ENCODE measurements at regions not wholly inside any gene's neighbourhood (a gene's known extent, or its start where the extent isn't known, plus 50 kb on each side); places are given as distances from the start of the nearest gene placed in this dataset.
"Not testable (repeated sequence)": the region's sequence is repeated elsewhere in the genome, so short reads cannot be mapped to it uniquely, and the experiment has no call there.

DNA sequence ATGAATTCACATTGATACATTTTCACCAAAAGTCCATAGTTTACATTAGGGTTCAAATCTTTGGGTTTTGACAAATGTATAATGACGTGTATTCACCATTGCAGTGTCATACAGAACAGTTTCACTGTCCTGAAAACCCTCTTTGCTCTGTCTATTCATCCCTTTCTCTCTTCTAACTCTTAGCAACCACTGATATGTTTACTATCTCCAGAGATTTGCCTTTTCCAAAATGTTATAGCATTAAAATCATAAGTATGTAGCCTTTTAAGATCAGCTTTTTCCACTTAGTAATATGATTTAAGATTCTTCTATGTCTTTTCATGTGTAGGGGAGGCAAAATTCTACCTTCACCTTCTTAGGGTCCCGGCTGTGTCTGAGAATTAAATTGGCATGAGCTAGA lies 203.8 kb downstream of the TPRG1 start:
- no peak for DNase-seq (ENCODE audit: low spot score)

DNA sequence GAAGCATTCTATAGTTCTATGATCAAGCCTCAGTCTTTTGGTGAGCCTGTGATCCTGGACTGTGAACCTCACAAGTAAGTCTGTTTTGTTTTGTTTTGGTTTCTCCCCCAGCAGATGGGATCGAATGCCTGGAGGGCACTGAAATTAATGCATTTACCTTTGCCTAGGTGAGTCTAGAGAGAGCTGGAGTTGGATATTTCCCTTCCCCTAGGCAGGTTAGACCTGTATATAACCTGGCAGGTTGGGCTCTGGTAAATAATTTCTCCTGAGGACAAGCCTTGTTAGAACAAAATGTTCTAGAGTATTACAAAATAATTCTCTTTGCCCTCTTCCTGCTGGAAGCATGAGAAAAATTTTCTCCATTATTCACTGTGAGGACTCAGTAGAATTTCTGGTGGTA lies 211.9 kb downstream of the TPRG1 start:
- no peak for DNase-seq (ENCODE audit: low spot score)

DNA sequence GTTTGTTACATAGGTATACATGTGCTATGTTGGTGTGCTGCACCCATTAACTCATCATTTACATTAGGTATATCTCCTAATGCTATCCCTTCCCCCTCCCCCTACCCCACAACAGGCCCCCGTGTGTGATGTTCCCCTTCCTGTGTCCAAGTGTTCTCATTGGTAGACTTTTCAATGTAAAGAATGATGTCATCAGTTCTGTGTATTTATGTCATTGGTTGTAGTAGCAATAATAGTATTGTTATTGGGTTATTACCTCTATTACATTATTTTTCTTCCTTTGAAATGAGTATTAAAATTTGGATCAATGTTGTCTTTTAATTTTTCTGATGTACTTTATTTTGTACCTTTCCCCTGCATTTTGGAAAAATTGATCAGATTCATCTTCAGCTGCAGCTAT lies 214.1 kb downstream of the TPRG1 start:
- DNase-seq (ENCODE audit: low spot score) = not testable (repeated sequence)

DNA sequence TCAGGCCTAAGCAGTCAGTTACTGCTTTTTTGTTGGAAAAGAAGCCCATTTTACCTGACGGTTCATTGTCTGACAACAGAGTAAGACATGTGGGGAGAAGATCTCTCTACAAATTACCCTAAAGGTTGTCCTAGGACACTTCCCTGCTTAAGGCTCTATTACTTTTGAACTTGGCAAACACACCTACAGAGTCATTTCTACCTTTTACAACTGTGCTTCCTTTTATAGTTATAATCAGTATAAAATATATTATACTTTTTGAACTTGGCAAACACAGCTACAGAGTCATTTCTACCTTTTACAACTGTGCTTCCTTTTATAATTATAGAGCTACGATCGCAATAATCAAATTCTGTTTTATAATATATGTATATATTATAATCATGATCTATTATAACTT lies 215.0 kb downstream of the TPRG1 start:
- no peak for DNase-seq (ENCODE audit: low spot score)

DNA sequence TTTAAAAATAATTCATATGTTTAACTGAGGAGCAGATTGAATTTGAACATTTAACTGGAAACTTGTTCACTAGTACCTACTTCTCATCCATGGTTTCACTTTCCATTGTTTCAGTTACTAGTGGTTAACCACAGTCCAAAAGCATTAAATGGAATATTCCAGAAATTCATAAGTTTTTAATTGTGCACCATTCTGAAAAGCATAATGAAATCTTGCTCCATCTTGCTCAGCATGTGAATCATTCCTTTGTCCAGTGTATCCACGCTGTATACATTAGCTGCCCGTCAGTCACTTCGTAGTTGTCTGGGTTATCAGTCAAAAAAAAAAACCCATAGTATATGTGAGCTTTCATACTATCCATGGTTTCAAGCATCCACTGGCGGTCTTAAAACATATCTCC lies 217.6 kb downstream of the TPRG1 start:
- no peak for DNase-seq (ENCODE audit: low spot score)

DNA sequence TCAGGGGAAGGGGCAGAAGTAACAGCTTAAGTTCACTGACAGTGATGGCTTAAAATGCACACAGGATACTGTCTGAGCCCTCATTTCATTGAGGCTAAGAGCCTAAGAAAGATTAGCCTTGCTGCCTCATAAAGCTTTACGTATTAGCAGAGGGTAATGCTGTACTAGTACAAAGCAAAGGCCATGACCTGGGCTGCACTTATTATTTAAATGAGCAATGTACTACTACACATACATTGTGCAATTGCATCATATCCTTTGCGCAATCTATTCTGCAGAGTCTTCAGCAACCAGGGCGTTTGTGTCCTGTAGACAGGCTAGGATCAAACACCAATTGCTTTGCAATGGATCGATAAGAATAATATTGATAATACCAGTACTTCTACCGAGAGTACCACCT lies 221.8 kb downstream of the TPRG1 start:
- no peak for DNase-seq (ENCODE audit: low spot score)

DNA sequence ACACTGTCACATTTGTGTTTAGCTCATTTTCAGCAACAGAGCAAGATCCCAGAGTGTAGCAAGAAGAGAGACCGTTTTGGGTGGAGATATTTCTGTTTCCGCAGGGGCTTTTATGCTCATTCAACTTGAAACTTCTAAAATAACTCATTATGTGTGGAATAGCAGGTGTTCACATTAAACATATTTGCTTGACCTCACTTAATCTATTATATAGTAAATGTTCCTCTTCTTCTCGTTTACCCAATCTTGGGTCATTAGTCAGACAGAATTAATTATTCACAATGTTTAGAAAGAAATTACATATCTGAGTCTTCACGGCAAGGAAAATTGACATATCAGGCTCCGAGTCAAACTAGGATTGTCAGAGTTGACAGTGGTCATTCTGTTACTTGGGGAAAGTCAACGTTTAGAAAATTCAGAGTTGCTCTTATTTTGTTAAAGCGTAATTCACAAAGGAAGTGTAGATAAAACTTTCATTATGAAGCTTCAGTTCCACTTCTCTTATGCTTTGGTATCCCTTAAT lies 222.9 kb downstream of the TPRG1 start:
- peak; percentile 26 for DNase-seq (ENCODE audit: low spot score)

DNA sequence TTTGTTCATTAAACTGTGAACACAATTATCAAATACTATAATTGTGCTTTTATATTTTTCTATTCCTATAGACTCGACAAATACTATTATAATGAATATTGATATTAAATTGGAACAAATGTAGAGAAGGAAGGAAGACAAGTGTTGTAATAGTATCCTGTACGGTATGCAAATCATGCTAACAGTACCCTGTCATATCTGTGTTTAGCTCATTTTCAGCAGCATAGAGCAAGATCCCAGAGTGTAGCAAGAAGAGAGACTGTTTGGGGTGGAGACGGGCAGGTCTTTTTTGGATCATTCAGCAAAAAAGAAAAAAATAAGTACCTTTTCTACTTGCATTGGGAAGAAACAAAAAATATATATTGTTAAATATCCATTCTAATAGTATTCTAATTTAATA lies 224.1 kb downstream of the TPRG1 start:
- no peak for DNase-seq (ENCODE audit: low spot score)

DNA sequence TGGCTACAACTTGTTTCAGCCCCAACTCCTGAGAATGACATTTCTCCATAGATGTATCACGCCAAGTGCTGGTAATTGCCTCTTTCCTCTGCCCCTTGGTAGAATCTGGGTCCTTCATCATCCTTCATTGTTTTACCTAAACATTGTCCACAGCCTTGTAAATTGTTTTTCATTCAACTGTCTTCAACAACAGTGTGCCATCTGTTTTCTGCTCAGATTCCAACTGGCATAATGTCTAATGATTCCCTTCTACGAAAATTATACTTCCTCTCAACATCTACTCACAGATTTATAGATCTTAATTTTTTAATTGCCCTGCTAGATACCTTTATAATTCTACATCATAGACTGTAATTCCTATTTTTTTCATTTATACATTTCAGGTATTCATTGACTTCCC lies 226.9 kb downstream of the TPRG1 start:
- no peak for DNase-seq (ENCODE audit: low spot score)

DNA sequence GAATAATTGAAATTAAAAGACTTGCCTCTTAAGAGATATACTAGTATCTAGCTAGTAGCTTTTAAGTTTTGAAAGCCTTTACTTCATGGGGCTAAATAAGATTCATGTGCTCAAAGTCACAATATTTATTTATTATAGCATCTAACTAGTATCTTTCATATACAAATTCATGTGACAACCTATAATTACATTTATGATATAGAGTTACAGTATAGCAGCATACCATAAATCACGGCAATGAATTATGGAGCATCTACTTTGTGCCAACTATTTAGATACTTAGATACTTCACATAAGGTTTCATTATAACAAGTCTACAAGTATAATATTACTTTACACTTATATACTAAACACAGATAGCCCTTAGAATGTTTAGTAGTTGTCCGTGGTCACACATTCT lies 229.4 kb downstream of the TPRG1 start:
- no peak for DNase-seq (ENCODE audit: low spot score)

DNA sequence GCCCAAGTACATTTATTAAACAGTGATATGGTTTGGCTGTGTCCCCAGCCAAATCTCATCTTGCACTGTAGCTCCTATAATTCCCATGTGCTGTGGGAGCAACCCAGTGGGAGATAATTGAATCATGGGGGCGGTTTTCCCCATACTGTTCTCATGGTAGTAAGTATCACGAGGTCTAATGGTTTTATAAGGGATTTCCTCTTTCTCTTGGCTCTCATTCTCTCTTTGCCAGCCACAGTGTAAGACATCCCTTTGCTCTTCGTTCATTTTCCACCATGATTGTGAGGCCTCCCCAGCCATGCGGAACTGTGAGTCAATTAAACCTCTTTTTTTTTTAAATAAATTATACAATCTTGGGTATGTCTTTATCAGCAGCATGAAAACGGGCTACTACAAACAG lies 228.0 kb upstream of the TP63 start:
- no peak for DNase-seq (ENCODE audit: low spot score)

DNA sequence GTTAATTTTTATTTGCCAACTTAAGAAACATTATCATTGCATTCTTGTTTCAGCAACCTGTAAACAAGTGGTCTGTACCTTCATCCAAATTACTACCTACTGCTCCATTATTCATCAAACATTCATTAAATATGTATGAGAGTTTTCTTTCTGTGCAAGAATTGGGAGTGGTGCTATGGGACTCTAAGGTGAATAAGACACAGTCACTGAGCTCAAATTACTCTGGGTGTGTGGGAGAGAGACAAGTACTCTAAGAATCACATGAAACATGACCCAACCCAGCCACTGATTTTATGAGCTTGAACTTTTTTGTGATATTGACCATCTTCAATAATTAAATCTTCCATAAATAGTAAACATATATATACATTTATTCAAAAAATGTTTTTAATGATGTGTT lies 227.2 kb upstream of the TP63 start:
- no peak for DNase-seq (ENCODE audit: low spot score)

DNA sequence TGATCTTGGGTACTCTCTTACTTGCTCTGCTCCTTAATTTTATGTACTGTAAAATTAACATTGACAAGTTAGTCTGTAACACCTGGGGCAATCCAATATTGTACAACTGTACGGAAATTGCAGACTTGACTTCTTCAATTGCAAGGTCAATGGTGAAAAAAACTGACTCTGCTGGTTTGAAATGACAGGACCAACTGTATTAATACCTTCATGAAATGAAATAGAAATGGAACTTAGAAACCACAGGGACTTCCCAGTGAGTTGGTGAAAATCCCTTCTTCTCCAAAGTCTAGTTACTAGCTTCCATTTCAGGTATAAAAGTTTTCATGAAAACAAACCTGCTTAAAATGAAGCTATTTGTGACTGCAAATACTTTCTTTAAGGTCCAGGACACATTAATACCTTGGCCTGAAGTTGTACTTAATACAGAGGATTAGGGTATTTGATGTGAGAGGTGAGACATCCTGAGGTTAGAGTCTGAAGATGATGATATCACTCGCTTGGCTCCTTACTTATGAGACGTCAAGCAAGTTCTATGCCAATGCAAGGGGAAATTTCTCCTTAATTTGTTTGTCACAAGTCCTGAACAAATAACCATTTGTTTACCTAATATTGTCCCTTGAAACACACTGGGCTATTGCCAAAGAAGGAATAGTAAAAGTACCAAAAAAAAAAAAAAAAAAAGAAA lies 226.2 kb upstream of the TP63 start:
- DNase-seq (ENCODE audit: low spot score) = no peak

DNA sequence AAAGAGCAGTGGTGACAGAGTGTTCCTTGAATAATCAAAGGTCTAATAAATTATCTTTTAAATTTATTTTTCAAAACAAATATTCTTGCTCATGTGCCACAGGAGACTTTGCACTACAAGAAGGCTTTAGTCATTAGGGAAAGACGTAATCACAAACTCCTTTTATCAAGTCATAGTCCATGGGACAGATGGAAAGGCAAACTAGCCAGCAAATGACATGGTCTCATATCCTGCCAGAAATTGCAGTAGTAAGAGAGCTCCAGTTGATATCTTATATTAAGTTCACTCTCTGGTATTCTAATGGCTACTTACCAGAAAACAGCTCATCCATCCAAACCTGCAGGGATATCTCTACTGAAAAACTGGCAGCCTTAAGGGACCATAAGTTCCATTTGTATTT lies 225.0 kb upstream of the TP63 start:
- no peak for DNase-seq (ENCODE audit: low spot score)

DNA sequence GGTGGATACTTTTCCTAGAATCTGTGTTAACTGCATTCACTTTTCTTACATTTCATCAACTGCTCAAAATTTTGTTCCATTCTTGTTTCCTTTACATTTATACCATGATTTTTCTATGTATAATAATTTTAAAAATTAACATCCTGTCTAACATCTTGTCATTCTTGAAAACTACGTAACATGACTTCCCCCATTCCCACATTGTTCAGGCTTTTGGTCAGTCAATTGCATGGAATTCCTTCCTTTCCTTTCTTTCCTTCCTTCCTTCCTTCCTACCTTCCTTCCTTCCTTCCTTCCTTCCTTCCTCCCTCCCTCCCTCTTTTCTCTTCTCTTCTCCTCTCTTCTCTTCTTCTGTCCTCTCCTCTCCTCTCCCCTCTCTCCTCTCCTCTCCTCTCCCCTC lies 220.7 kb upstream of the TP63 start:
- DNase-seq (ENCODE audit: low spot score) = no peak

DNA sequence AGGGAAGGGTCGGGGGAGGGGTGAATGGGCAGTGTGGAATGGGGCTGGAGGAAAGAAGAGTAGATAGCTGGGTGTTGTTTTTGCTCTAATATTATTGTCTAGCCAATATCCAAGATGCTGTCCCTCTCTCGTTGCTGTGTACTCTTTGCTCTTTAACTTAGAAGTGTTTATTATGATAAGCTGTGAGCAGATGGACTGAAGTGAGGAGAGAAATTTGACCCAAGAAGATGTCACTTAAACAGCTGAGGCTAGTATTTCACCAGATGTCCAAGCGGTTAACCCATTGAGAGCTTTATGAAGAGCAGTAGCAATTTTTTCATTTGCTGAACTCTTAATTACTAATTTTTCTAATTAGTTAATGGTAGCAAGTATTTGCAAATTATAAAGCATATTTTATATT lies 212.2 kb upstream of the TP63 start:
- DNase-seq (ENCODE audit: low spot score) = no peak

DNA sequence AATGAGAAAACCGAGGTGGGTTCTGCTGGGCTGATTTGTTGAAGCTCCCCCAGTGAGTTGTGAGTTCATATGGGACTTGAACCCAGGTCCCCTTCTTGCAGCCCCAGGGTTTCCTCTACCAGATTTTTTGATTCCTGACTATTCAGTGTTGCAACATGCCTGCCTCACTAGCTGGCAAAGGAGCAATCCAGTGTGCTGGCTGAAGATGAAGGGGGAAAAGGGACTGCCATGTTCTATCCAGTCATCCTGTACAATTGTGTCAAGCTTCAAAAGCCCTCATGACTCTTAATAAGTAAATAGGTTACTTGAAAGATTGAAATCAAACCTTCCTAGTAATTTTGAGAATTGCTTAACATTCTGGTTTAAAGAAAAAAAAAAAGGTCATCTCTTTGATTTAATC lies 211.5 kb upstream of the TP63 start:
- DNase-seq (ENCODE audit: low spot score) = no peak

DNA sequence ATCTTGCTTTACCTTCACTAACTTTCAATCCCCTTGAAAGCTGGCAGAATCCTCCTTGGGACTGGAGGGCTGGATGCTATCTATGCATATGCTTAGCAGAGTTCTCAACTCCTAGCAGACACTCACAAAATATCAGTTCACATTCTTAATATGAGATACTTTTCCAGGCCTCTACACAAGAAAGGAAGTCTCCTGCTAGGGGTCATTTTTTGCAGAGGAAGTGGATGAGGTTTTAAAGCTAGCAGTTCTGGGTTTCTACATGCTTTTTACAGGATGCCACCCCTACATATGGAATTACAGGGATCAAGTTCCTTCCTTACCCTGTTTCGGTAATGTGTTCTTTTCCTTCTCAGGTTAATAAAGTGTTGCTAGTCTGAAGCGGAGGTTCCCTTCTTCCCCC lies 206.3 kb upstream of the TP63 start:
- DNase-seq (ENCODE audit: low spot score) = no peak

DNA sequence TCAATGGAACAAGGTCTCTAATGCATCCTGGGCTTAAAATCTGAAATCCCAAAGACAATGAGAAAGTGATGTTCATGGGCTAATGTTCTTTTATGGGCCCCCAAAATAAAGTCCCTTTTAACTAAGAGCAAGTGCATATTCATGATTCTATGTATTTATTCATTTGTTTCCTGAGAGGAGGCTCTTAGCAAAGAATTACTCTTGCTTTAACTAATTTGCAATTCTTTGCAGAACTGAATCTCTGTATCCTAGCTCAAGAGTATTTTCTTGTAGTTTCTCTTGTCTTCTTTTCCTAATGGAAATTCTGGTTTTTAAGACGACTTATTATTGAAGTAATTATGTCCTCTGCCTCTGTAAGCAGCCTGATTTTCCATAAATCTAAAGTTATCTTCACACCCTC lies 202.2 kb upstream of the TP63 start:
- DNase-seq (ENCODE audit: low spot score) = no peak

DNA sequence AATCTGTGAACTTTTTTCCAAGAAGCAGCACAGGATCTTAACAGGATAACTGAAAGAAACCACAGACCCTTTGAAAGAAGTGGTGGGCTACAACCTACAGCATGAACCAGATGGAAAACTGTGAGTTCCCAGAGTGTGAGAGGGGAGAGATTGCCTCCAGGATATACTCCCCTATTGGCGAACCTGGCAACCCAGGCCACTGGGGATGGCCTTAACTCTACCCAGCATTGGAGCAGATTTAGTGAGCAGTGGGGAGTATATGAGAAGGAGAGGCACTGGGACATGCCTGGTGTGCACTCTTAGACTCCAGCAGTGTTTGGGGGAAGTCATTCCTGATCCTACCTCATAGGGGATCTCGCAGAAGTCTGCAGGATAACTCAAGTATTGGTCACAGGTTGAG lies 201.0 kb upstream of the TP63 start:
- DNase-seq (ENCODE audit: low spot score) = no peak

DNA sequence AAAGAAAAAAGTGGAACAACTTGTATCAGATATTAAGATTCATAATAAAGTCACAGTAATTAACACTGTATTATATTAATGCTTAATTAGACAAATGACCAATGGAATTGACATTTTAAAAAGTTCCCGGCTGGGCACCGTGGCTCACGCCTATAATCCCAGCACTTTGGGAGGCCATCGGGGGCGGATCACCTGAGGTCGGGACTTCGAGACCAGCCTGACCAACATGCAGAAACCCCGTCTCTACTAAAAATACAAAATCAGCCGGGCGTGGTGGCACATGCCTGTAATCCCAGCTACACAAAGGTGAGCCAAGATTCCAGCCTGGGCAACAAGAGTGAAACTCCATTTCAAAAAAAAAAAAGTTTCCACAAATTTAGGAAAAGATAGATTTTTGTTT lies 188.9 kb upstream of the TP63 start:
- not testable (repeated sequence) for DNase-seq (ENCODE audit: low spot score)

DNA sequence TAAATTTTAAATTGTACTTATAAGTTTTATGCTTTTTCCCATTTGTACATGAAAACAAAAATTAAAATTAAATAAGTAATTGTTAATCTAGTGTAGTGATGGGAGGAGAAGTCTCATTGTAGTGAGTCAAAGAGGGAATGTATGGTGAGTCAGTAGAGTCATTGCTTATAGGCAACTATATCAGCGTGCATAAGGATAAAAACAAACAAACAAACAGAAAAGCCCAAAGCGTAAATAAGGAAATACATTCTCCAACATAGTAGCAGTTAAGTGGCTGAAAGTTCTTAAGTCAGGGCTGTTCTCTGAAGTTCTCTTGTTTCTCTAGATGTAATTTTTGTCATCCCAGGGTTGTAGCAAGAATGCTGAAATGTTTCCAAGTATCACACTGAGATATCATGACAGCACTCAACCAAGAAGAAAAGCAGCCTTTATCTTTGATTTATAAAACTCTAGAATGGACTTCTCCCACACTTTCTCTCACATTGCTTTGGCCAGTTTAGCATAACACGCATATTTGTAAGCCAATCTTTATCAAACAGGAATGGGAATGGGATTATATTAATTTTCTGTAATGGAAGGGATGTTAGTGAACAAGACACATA lies 184.1 kb upstream of the TP63 start:
- DNase-seq (ENCODE audit: low spot score) = no peak

DNA sequence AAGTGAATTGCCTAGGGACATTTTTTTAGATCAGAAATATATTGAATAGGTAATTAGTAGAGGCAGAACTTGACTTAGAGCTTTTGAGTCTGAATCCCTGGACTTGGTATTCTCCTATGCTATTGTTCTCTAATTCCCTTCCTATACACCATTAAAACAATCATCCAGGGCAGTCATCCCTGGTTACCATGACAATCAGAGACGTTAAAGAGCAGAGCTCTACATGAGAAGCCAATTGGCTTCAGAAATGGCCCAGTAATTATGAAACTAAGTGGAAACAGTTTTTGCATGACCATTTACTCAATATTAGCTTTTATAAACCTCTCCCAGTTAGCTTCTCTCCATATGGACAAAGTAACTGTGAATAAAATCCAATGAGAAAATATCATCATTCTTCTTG lies 182.1 kb upstream of the TP63 start:
- no peak for DNase-seq (ENCODE audit: low spot score)

DNA sequence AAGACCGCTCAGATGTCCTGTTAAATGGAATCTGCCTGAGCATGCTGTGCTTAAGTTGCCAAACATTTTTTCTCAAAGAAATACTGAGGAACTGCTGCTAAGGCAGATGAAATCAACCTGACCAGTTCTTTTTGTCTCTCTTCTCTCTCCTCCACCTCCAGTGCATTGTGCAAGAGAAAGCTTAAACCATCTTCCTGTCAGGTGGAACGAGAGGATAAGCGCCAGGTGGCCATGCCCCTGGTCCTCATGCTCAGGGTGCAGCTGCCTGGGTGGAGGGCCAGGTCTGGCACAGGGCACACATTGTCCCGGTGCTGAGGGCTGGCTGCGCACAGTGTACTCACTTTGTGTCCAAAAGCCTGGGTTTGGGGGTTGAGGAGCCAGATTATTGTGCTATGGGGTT lies 176.2 kb upstream of the TP63 start:
- no peak for DNase-seq (ENCODE audit: low spot score)
